Pancreas (tissue), 10 donors: ENCODE measurements at regions not wholly inside any gene's neighbourhood (a gene's known extent, or its start where the extent isn't known, plus 50 kb on each side); places are given as distances from the start of the nearest gene placed in this dataset.

Experiments
- ATAC-seq, 4 donors: fragments of 200-7000 bp; cut with Tn5 transposase; one replicate each; pipeline versions ENCODE4 v1.8.0 to v1.9.1; 2020; ENCODE audit warnings: mild to moderate bottlenecking in 4 of 4, moderate library complexity in 4 of 4
- DNase-seq, 6 donors: peaks; one replicate each; pipeline ENCODE4 v3.0.0-alpha.2; 2020
- FAIRE-seq: peaks from 2 replicates; lab custom pipeline; 2012; peaks lifted over from hg19 to GRCh38; lab: Jason Lieb, UNC
- H3K27ac ChIP-seq, 4 donors: fragments of 200-600 bp; sonication (generic); 1 replicate in 3 of 4; 2 replicates in 1 of 4; pipeline versions ENCODE4 v1.5.0 to v1.8.0; 2020
- H3K27me3 ChIP-seq, 4 donors: fragments of 200-600 bp; one replicate each; pipeline ENCODE4 v1.8.0; 2021
- H3K36me3 ChIP-seq, 3 donors: fragments of 200-600 bp; sonication (generic) in 1 of 3; one replicate each; pipeline versions ENCODE4 v1.5.0 to v1.8.0; 2020 to 2021
- H3K4me1 ChIP-seq, 3 donors: fragments of 200-600 bp; one replicate each; pipeline ENCODE4 v1.8.0; 2021
- H3K4me3 ChIP-seq, 4 donors: fragments of 200-600 bp; sonication (generic) in 2 of 4; one replicate each; pipeline versions ENCODE4 v1.5.0 to v1.8.0; 2020 to 2021
- H3K9me3 ChIP-seq, 4 donors: fragments of 200-600 bp; one replicate each; pipeline ENCODE4 v1.8.0; 2021
- WGBS, 2 donors: extraction: QIAGEN DNeasy Blood & Tissue Kit; methylation state at CpG; one replicate each; pipeline ENCODE4 v1.1.7; 2013; 5-methylcytosine and 5-hydroxymethylcytosine counted together
- intact Hi-C, 3 donors: fragments of 100-400 bp; cut with DNase I; formaldehyde crosslinking; loops; one replicate each; pipeline versions ENCODE4 v1.11.1 to v1.14.2; 2022
- TF ChIP-seq, protein P1 (sequence below), 4 donors: fragments of 200-600 bp; sonication (generic) in 3 of 4; IDR thresholded peaks; one replicate each; pipeline versions ENCODE4 v1.5.0 to v1.8.0; 2021; ENCODE audit warnings: antibody characterized with exemption in 4 of 4
- donor health status: healthy with polysubstance abuse.
- donor health status: DM: no; HTN: no; CAD: no; lungs with moderate emphysema.
- donor health status: DM: no; HTN: no; CAD: no.
- donor health status: control.
- donor health status: control.
- donor health status: Bipolar disorder and iron deficiency.
- donor health status: DM: yes; HTN: yes; CAD: no.
- donor health status: DM: no; HTN: no; CAD: no.
- donor health status: DM: no; HTN: no; CAD: no.
- donor health status: DM: yes; HTN: yes; CAD: no.

DNA sequence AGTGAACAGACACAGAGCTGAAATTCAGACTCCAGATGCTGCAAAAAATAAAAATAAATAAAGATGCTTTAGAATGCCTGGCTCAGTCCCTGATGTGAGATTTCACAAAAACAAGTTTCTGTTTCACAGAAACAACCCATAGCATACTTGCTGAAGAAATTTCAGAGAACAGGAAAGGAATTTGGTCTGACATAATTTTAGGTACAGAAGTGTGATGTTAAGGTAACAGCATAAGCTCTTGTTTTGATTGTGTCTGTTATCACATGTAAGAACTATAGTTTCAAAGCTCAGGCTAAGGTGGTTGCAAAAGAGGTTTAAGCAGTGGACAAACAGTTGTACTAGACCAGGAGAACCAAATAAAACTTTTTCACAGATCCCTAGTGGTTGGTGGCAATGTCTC is 152.1 kb downstream of the PTGER3 start:
- no peak for ATAC-seq

DNA sequence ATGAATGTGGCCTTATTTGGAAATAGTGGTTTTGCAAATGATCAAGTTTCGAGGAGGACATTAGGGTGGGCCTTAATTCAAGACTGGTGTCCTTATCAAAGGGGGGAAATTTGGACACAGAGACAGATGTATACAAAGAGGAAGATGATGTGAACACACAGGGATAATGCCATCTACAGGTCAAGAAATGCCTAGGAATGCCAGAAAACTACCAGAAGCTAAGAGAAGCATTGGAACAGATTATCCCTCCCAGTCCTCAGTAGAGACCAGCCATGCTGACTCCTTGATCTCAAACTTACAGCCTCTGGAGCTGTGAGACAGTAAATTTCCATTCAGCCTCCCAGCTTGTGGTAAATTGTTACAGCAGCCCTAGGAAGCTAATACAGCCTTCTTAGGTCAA is 151.4 kb downstream of the PTGER3 start:
- no peak for FAIRE-seq
- intact Hi-C loops, result no loop called here
- H3K27me3 ChIP-seq, result no peaks in the 10 kb centered on the region
- TF ChIP-seq, protein P1, sequence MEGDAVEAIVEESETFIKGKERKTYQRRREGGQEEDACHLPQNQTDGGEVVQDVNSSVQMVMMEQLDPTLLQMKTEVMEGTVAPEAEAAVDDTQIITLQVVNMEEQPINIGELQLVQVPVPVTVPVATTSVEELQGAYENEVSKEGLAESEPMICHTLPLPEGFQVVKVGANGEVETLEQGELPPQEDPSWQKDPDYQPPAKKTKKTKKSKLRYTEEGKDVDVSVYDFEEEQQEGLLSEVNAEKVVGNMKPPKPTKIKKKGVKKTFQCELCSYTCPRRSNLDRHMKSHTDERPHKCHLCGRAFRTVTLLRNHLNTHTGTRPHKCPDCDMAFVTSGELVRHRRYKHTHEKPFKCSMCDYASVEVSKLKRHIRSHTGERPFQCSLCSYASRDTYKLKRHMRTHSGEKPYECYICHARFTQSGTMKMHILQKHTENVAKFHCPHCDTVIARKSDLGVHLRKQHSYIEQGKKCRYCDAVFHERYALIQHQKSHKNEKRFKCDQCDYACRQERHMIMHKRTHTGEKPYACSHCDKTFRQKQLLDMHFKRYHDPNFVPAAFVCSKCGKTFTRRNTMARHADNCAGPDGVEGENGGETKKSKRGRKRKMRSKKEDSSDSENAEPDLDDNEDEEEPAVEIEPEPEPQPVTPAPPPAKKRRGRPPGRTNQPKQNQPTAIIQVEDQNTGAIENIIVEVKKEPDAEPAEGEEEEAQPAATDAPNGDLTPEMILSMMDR (IDR thresholded peaks at IDR 0.05), result no peak
- peaks cover 0 to 7% (median 2%) of the 10 kb centered on the region in 3 donors for H3K4me1 ChIP-seq
- H3K4me3 ChIP-seq, result no peak overlapping the region
- WGBS, 2 donors, result 74 to 83% methylated on average over 1 of the region's 1 CpG
- no peak for DNase-seq
- ATAC-seq, result no peak
- H3K9me3 ChIP-seq, result no peaks in the 10 kb centered on the region
- H3K27ac ChIP-seq, result no peak overlapping the region
- no peaks in the 10 kb centered on the region for H3K36me3 ChIP-seq

More for the DNA sequence above, 152.1 kb downstream of the PTGER3 start:
- no peak overlapping the region for H3K4me3 ChIP-seq
- intact Hi-C loops, result no loop called here
- H3K27ac ChIP-seq, result no peak overlapping the region
- TF ChIP-seq, protein P1 (IDR thresholded peaks at IDR 0.05), result no peak
- no peak for DNase-seq
- no peak for FAIRE-seq
- no peaks in the 10 kb centered on the region for H3K27me3 ChIP-seq
- no peaks in the 10 kb centered on the region for H3K36me3 ChIP-seq
- no peaks in the 10 kb centered on the region for H3K9me3 ChIP-seq
- H3K4me1 ChIP-seq, result peaks cover 5 to 9% (median 7%) of the 10 kb centered on the region in 3 donors

DNA sequence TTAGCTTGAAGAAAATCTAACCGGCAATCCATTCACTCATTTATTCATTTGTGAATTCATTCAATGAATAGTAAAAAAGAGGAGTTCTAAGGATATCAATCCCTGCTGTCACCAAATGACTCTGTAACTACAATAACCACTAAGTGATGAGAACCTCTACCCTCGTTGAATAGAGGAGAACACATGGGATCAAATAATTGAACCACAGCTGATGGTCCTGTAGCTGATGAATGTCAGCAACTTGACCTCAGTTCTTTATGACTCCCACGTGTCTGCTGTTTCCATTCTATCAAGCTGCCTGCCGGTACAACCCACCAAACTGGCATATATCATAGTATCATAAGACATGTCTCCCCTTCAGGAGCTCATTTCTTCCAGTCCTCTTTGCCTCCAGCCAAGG is 150.3 kb downstream of the PTGER3 start:
- Histone ChIP-seq H3K4me3 (no peak overlapping the region), H3K4me1 (no peaks in the 10 kb centered on the region), H3K27me3 (no peaks in the 10 kb centered on the region), H3K9me3 (no peaks in the 10 kb centered on the region), H3K27ac (no peak overlapping the region), H3K36me3 (no peaks in the 10 kb centered on the region)
- intact Hi-C loops, result no loop called here
- FAIRE-seq (no peak), ATAC-seq (no peak), DNase-seq (no peak)
- TF ChIP-seq, protein P1 (IDR thresholded peaks at IDR 0.05), result no peak
- 73 to 83% methylated on average over 4 of the region's 4 CpGs for WGBS, 2 donors

- Histone ChIP-seq H3K9me3 (no peaks in the 10 kb centered on the region), H3K36me3 (no peaks in the 10 kb centered on the region), H3K4me1 (no peaks in the 10 kb centered on the region), H3K27me3 (no peaks in the 10 kb centered on the region), H3K4me3 (no peak overlapping the region), H3K27ac (no peak overlapping the region)
- no peak for DNase-seq
- ATAC-seq, result no peak
- no peak for FAIRE-seq
- TF ChIP-seq, protein P1 (IDR thresholded peaks at IDR 0.05), result no peak
- intact Hi-C loops, result no loop called here
Measured at GRCh38 chr1:70899735-70900134, 147.9 kb downstream of the PTGER3 start.

DNA sequence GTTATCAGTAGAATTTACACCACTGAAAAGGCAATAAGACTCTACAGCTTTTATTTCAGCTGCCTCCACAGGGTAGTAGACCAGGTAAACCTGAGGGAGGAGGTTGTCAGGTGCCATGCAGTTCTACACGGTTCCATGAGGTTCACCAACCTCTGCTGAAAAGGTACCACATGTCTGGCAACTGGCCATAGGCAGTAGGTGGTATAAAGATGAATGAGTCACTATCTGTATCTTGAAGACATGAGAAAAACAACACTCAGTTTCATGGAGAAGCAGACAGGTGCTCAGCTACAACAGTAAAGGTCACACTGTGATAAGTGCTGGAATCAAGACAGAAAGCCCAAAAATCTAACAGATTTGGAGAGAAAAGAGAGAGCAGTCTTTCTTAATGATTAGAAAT is 145.4 kb downstream of the PTGER3 start:
- WGBS, 2 donors, result 21 to 30% methylated on average over 1 of the region's 1 CpG
- TF ChIP-seq, protein P1 (IDR thresholded peaks at IDR 0.05), result no peak
- no peak overlapping the region for H3K27ac ChIP-seq
- peak in 3 of 4 donors; percentile 22 to 75 (median 44) for ATAC-seq
- H3K9me3 ChIP-seq, result no peaks in the 10 kb centered on the region
- DNase-seq, result peak in 3 of 6 donors; percentile 20 to 31 (median 22)
- H3K36me3 ChIP-seq, result no peaks in the 10 kb centered on the region
- H3K4me1 ChIP-seq, result no peaks in the 10 kb centered on the region
- no peak for FAIRE-seq
- H3K27me3 ChIP-seq, result no peaks in the 10 kb centered on the region
- no peak overlapping the region for H3K4me3 ChIP-seq
- intact Hi-C loops, result no loop called here
